ENCODE measurements at regions not wholly inside any gene's neighbourhood (a gene's known extent, or its start where the extent isn't known, plus 50 kb on each side); places are given as distances from the start of the nearest gene placed in this dataset.

- H3K27ac Mint-ChIP-seq: no peak overlapping the region
- no peak for ATAC-seq
- H3K27me3 Mint-ChIP-seq: no peaks in the 10 kb centered on the region
Observed at GRCh38 chr2:140178234-140178633, 1398.0 kb upstream of the NXPH2 start.

GRCh38 chr2:140177086-140177485, 1396.9 kb upstream of the NXPH2 start:
- no peaks in the 10 kb centered on the region for H3K4me1 Mint-ChIP-seq (ENCODE audit: low read depth in 2 of 2)
- peaks cover 25% of the 10 kb centered on the region for H3K9me3 Mint-ChIP-seq
- no peak for ATAC-seq
- no peak for DNase-seq (ENCODE audit: low spot score)
- no peak overlapping the region for H3K27ac Mint-ChIP-seq
- H3K27me3 Mint-ChIP-seq: no peaks in the 10 kb centered on the region
- no peak overlapping the region for H3K4me3 Mint-ChIP-seq
- H3K36me3 Mint-ChIP-seq: peaks cover 4% of the 10 kb centered on the region

More at GRCh38 chr2:140178234-140178633, 1398.0 kb upstream of the NXPH2 start:
- Mint-ChIP-seq H3K4me1 (ENCODE audit: low read depth in 2 of 2) (no peaks in the 10 kb centered on the region), H3K36me3 (peaks cover 4% of the 10 kb centered on the region), H3K4me3 (no peak overlapping the region), H3K9me3 (peaks cover 24% of the 10 kb centered on the region)
- DNase-seq (ENCODE audit: low spot score): no peak

- no peak overlapping the region for H3K4me3 Mint-ChIP-seq
- no peaks in the 10 kb centered on the region for H3K27me3 Mint-ChIP-seq
- H3K27ac Mint-ChIP-seq: no peak overlapping the region
- ATAC-seq (no peak), DNase-seq (ENCODE audit: low spot score) (no peak)
- H3K36me3 Mint-ChIP-seq: peaks cover 4% of the 10 kb centered on the region
- H3K4me1 Mint-ChIP-seq (ENCODE audit: low read depth in 2 of 2): no peaks in the 10 kb centered on the region
- peaks cover 26% of the 10 kb centered on the region for H3K9me3 Mint-ChIP-seq
Observed at GRCh38 chr2:140173790-140174189, 1393.6 kb upstream of the NXPH2 start.

GRCh38 chr2:140164449-140164848, 1384.3 kb upstream of the NXPH2 start:
- peaks cover 13% of the 10 kb centered on the region for H3K36me3 Mint-ChIP-seq
- no peaks in the 10 kb centered on the region for H3K4me1 Mint-ChIP-seq (ENCODE audit: low read depth in 2 of 2)
- ATAC-seq (no peak), DNase-seq (ENCODE audit: low spot score) (no peak)
- no peak overlapping the region for H3K4me3 Mint-ChIP-seq
- H3K27me3 Mint-ChIP-seq: no peaks in the 10 kb centered on the region
- no peak overlapping the region for H3K27ac Mint-ChIP-seq
- H3K9me3 Mint-ChIP-seq: peaks cover 31% of the 10 kb centered on the region

- DNase-seq (ENCODE audit: low spot score) (no peak), ATAC-seq (no peak)
- Mint-ChIP-seq H3K36me3 (peaks cover 9% of the 10 kb centered on the region), H3K9me3 (peaks cover 30% of the 10 kb centered on the region), H3K4me3 (no peak overlapping the region), H3K4me1 (ENCODE audit: low read depth in 2 of 2) (no peaks in the 10 kb centered on the region), H3K27me3 (no peaks in the 10 kb centered on the region), H3K27ac (no peak overlapping the region)
Observed at GRCh38 chr2:140158259-140158658, 1378.1 kb upstream of the NXPH2 start.

GRCh38 chr2:140157816-140158215, 1377.6 kb upstream of the NXPH2 start:
- Mint-ChIP-seq H3K9me3 (peaks cover 33% of the 10 kb centered on the region), H3K27ac (no peak overlapping the region), H3K36me3 (peaks cover 9% of the 10 kb centered on the region), H3K4me1 (ENCODE audit: low read depth in 2 of 2) (no peaks in the 10 kb centered on the region), H3K4me3 (no peak overlapping the region), H3K27me3 (no peaks in the 10 kb centered on the region)
- DNase-seq (ENCODE audit: low spot score) (no peak), ATAC-seq (no peak)

GRCh38 chr2:140154706-140155105, 1374.5 kb upstream of the NXPH2 start:
- H3K27me3 Mint-ChIP-seq: no peaks in the 10 kb centered on the region

GRCh38 chr2:140154271-140154670, 1374.1 kb upstream of the NXPH2 start:
- no peaks in the 10 kb centered on the region for H3K27me3 Mint-ChIP-seq

More at GRCh38 chr2:140154706-140155105, 1374.5 kb upstream of the NXPH2 start:
- Mint-ChIP-seq H3K9me3 (peaks cover 22% of the 10 kb centered on the region), H3K4me1 (ENCODE audit: low read depth in 2 of 2) (no peaks in the 10 kb centered on the region), H3K27ac (no peak overlapping the region), H3K36me3 (no peaks in the 10 kb centered on the region), H3K4me3 (no peak overlapping the region)
- ATAC-seq (no peak), DNase-seq (ENCODE audit: low spot score) (no peak)

GRCh38 chr2:140144611-140145010, 1364.4 kb upstream of the NXPH2 start:
- no peak for DNase-seq (ENCODE audit: low spot score)
- Mint-ChIP-seq H3K4me3 (no peak overlapping the region), H3K4me1 (ENCODE audit: low read depth in 2 of 2) (no peaks in the 10 kb centered on the region), H3K36me3 (peaks cover 5% of the 10 kb centered on the region), H3K9me3 (peaks cover 16% of the 10 kb centered on the region), H3K27me3 (no peaks in the 10 kb centered on the region), H3K27ac (no peak overlapping the region)
- ATAC-seq: no peak

More at GRCh38 chr2:140154271-140154670, 1374.1 kb upstream of the NXPH2 start:
- Mint-ChIP-seq H3K4me3 (no peak overlapping the region), H3K9me3 (peaks cover 21% of the 10 kb centered on the region), H3K27ac (no peak overlapping the region), H3K4me1 (ENCODE audit: low read depth in 2 of 2) (no peaks in the 10 kb centered on the region), H3K36me3 (no peaks in the 10 kb centered on the region)
- DNase-seq (ENCODE audit: low spot score): no peak
- no peak for ATAC-seq

- Mint-ChIP-seq H3K27ac (no peak overlapping the region), H3K27me3 (no peaks in the 10 kb centered on the region), H3K4me1 (ENCODE audit: low read depth in 2 of 2) (no peaks in the 10 kb centered on the region), H3K36me3 (no peaks in the 10 kb centered on the region), H3K4me3 (no peak overlapping the region), H3K9me3 (peaks cover 6% of the 10 kb centered on the region)
- no peak for ATAC-seq
- no peak for DNase-seq (ENCODE audit: low spot score)
Observed at GRCh38 chr2:140138736-140139135, 1358.5 kb upstream of the NXPH2 start.

GRCh38 chr2:140136861-140137260, 1356.7 kb upstream of the NXPH2 start:
- ATAC-seq (no peak), DNase-seq (ENCODE audit: low spot score) (no peak)
- H3K4me1 Mint-ChIP-seq (ENCODE audit: low read depth in 2 of 2): no peaks in the 10 kb centered on the region
- no peak overlapping the region for H3K4me3 Mint-ChIP-seq
- peaks cover 6% of the 10 kb centered on the region for H3K9me3 Mint-ChIP-seq
- no peak overlapping the region for H3K27ac Mint-ChIP-seq
- no peaks in the 10 kb centered on the region for H3K27me3 Mint-ChIP-seq
- no peaks in the 10 kb centered on the region for H3K36me3 Mint-ChIP-seq

- H3K4me3 Mint-ChIP-seq: no peak overlapping the region
- no peaks in the 10 kb centered on the region for H3K4me1 Mint-ChIP-seq (ENCODE audit: low read depth in 2 of 2)
- no peak overlapping the region for H3K27ac Mint-ChIP-seq
- H3K36me3 Mint-ChIP-seq: no peaks in the 10 kb centered on the region
- ATAC-seq (no peak), DNase-seq (ENCODE audit: low spot score) (no peak)
- H3K27me3 Mint-ChIP-seq: no peaks in the 10 kb centered on the region
- H3K9me3 Mint-ChIP-seq: peaks cover 6% of the 10 kb centered on the region
Observed at GRCh38 chr2:140136366-140136765, 1356.2 kb upstream of the NXPH2 start.

GRCh38 chr2:140128909-140129308, 1348.7 kb upstream of the NXPH2 start:
- no peaks in the 10 kb centered on the region for H3K4me1 Mint-ChIP-seq (ENCODE audit: low read depth in 2 of 2)

GRCh38 chr2:140122001-140122400, 1341.8 kb upstream of the NXPH2 start:
- Mint-ChIP-seq H3K27ac (no peak overlapping the region), H3K36me3 (no peaks in the 10 kb centered on the region)
- no peak for ATAC-seq

More at GRCh38 chr2:140128909-140129308, 1348.7 kb upstream of the NXPH2 start:
- no peak for DNase-seq (ENCODE audit: low spot score)
- peaks cover 5% of the 10 kb centered on the region for H3K36me3 Mint-ChIP-seq
- H3K9me3 Mint-ChIP-seq: peaks cover 14% of the 10 kb centered on the region
- no peak for ATAC-seq
- no peak overlapping the region for H3K27ac Mint-ChIP-seq
- no peaks in the 10 kb centered on the region for H3K27me3 Mint-ChIP-seq
- H3K4me3 Mint-ChIP-seq: no peak overlapping the region

GRCh38 chr2:140117386-140117785, 1337.2 kb upstream of the NXPH2 start:
- no peaks in the 10 kb centered on the region for H3K4me1 Mint-ChIP-seq (ENCODE audit: low read depth in 2 of 2)
- H3K27ac Mint-ChIP-seq: no peak overlapping the region
- H3K36me3 Mint-ChIP-seq: no peaks in the 10 kb centered on the region
- H3K27me3 Mint-ChIP-seq: no peaks in the 10 kb centered on the region
- DNase-seq (ENCODE audit: low spot score): no peak
- ATAC-seq: no peak
- no peak overlapping the region for H3K4me3 Mint-ChIP-seq
- H3K9me3 Mint-ChIP-seq: peaks cover 18% of the 10 kb centered on the region

More at GRCh38 chr2:140122001-140122400, 1341.8 kb upstream of the NXPH2 start:
- no peaks in the 10 kb centered on the region for H3K4me1 Mint-ChIP-seq (ENCODE audit: low read depth in 2 of 2)
- no peaks in the 10 kb centered on the region for H3K27me3 Mint-ChIP-seq
- H3K9me3 Mint-ChIP-seq: peaks cover 21% of the 10 kb centered on the region
- DNase-seq (ENCODE audit: low spot score): no peak
- no peak overlapping the region for H3K4me3 Mint-ChIP-seq
